WTC11 (cell line): ENCODE measurements at regions not wholly inside any gene's neighbourhood (a gene's known extent, or its start where the extent isn't known, plus 50 kb on each side); places are given as distances from the start of the nearest gene placed in this dataset.

Experiments used
- CREM ChIP-seq: sonication (generic); formaldehyde crosslinking; IDR thresholded peaks from 2 replicates; pipeline ENCODE4 v1.8.1; 2022; ENCODE audit warnings: mild to moderate bottlenecking, missing genetic modification reagents, moderate library complexity
- NFYB ChIP-seq: sonication (generic); formaldehyde crosslinking; conservative IDR thresholded peaks from 2 replicates; pipeline ENCODE4 v1.8.0; 2022; ENCODE audit warnings: low read depth, missing genetic modification reagents
- TF ChIP-seq, protein P1 (sequence below): fragments of 200-600 bp; IDR thresholded peaks from 2 replicates; pipeline ENCODE4 v1.8.0; 2022; ENCODE audit warnings: antibody characterized with exemption
- TF ChIP-seq, protein P2 (sequence below): sonication (generic); formaldehyde crosslinking; IDR thresholded peaks from 2 replicates; pipeline ENCODE4 v1.8.0; 2023; ENCODE audit warnings: mild to moderate bottlenecking, missing genetic modification reagents
- TF ChIP-seq, protein P3 (sequence below): sonication (generic); formaldehyde crosslinking; IDR thresholded peaks from 2 replicates; pipeline ENCODE4 v1.8.1; 2023; ENCODE audit warnings: mild to moderate bottlenecking, missing genetic modification reagents, moderate library complexity
- TF ChIP-seq, protein P4 (sequence below): sonication (generic); formaldehyde crosslinking; IDR thresholded peaks from 2 replicates; pipeline ENCODE4 v1.8.0; 2022; ENCODE audit warnings: mild to moderate bottlenecking, missing genetic modification reagents
- TF ChIP-seq, protein P5 (sequence below): sonication (generic); formaldehyde crosslinking; IDR thresholded peaks from 2 replicates; pipeline ENCODE4 v1.8.1; 2022; ENCODE audit warnings: mild to moderate bottlenecking, moderate library complexity, missing genetic modification reagents
- TF ChIP-seq, protein P6 (sequence below): sonication (generic); formaldehyde crosslinking; IDR thresholded peaks from 2 replicates; pipeline ENCODE4 v1.8.0; 2022; ENCODE audit warnings: mild to moderate bottlenecking, missing genetic modification reagents

DNA sequence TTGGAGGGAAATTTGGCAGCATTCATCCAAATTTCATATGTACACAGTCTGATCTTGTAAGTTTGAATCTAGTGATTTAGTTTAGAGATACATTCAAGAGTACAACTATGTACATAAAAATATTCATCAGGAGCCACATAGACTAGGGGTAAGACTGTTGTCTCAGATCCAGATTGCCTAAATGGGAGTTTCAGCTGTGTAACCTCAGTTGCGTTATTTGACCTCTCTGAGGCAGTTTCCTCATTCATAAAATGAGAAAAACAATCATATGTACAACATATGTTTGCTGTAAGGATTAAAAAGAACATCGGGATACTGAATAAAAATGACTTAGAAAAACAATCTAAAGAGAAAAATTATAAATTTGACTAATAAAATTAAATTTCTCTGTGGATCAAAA, 577.5 kb downstream of the RPL10L start:
- TF ChIP-seq, protein P1, sequence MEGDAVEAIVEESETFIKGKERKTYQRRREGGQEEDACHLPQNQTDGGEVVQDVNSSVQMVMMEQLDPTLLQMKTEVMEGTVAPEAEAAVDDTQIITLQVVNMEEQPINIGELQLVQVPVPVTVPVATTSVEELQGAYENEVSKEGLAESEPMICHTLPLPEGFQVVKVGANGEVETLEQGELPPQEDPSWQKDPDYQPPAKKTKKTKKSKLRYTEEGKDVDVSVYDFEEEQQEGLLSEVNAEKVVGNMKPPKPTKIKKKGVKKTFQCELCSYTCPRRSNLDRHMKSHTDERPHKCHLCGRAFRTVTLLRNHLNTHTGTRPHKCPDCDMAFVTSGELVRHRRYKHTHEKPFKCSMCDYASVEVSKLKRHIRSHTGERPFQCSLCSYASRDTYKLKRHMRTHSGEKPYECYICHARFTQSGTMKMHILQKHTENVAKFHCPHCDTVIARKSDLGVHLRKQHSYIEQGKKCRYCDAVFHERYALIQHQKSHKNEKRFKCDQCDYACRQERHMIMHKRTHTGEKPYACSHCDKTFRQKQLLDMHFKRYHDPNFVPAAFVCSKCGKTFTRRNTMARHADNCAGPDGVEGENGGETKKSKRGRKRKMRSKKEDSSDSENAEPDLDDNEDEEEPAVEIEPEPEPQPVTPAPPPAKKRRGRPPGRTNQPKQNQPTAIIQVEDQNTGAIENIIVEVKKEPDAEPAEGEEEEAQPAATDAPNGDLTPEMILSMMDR: no peak
- TF ChIP-seq, protein P2, sequence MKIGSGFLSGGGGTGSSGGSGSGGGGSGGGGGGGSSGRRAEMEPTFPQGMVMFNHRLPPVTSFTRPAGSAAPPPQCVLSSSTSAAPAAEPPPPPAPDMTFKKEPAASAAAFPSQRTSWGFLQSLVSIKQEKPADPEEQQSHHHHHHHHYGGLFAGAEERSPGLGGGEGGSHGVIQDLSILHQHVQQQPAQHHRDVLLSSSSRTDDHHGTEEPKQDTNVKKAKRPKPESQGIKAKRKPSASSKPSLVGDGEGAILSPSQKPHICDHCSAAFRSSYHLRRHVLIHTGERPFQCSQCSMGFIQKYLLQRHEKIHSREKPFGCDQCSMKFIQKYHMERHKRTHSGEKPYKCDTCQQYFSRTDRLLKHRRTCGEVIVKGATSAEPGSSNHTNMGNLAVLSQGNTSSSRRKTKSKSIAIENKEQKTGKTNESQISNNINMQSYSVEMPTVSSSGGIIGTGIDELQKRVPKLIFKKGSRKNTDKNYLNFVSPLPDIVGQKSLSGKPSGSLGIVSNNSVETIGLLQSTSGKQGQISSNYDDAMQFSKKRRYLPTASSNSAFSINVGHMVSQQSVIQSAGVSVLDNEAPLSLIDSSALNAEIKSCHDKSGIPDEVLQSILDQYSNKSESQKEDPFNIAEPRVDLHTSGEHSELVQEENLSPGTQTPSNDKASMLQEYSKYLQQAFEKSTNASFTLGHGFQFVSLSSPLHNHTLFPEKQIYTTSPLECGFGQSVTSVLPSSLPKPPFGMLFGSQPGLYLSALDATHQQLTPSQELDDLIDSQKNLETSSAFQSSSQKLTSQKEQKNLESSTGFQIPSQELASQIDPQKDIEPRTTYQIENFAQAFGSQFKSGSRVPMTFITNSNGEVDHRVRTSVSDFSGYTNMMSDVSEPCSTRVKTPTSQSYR (CRISPR knock-in tag): no peak
- TF ChIP-seq, protein P3, sequence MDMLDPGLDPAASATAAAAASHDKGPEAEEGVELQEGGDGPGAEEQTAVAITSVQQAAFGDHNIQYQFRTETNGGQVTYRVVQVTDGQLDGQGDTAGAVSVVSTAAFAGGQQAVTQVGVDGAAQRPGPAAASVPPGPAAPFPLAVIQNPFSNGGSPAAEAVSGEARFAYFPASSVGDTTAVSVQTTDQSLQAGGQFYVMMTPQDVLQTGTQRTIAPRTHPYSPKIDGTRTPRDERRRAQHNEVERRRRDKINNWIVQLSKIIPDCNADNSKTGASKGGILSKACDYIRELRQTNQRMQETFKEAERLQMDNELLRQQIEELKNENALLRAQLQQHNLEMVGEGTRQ: no peak
- no peak for TF ChIP-seq CREM (CRISPR knock-in tag)
- no peak for TF ChIP-seq NFYB (CRISPR knock-in tag)
- TF ChIP-seq, protein P4, sequence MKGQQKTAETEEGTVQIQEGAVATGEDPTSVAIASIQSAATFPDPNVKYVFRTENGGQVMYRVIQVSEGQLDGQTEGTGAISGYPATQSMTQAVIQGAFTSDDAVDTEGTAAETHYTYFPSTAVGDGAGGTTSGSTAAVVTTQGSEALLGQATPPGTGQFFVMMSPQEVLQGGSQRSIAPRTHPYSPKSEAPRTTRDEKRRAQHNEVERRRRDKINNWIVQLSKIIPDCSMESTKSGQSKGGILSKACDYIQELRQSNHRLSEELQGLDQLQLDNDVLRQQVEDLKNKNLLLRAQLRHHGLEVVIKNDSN: no peak
- TF ChIP-seq, protein P5, sequence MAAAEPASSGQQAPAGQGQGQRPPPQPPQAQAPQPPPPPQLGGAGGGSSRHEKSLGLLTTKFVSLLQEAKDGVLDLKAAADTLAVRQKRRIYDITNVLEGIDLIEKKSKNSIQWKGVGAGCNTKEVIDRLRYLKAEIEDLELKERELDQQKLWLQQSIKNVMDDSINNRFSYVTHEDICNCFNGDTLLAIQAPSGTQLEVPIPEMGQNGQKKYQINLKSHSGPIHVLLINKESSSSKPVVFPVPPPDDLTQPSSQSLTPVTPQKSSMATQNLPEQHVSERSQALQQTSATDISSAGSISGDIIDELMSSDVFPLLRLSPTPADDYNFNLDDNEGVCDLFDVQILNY (CRISPR knock-in tag): no peak
- TF ChIP-seq, protein P6, sequence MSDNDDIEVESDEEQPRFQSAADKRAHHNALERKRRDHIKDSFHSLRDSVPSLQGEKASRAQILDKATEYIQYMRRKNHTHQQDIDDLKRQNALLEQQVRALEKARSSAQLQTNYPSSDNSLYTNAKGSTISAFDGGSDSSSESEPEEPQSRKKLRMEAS (CRISPR knock-in tag): no peak
